ENCODE measurements at regions not wholly inside any gene's neighbourhood (a gene's known extent, or its start where the extent isn't known, plus 50 kb on each side); places are given as distances from the start of the nearest gene placed in this dataset.
"Not testable (repeated sequence)": the region's sequence is repeated elsewhere in the genome, so short reads cannot be mapped to it uniquely, and the experiment has no call there.

DNA sequence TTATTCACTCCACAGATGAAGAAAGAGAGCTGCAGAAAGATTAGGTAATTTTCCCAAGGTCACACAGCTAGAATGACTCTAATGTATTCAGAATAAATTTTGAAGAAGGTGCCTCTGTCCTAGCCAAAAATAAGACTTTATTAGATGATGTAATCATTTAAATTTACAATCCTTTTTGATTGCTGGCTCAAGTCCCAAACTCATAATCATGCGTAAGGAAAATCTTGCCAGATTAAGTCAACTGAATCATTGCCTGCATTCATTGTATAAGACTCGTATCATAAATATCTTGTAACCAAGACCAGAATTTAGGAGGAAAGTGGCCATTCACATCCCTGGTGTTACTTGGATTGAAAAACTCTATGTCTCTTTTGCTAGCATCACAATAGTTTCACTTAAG, 53.1 kb upstream of the STK39 start:
- no peak for DNase-seq

DNA sequence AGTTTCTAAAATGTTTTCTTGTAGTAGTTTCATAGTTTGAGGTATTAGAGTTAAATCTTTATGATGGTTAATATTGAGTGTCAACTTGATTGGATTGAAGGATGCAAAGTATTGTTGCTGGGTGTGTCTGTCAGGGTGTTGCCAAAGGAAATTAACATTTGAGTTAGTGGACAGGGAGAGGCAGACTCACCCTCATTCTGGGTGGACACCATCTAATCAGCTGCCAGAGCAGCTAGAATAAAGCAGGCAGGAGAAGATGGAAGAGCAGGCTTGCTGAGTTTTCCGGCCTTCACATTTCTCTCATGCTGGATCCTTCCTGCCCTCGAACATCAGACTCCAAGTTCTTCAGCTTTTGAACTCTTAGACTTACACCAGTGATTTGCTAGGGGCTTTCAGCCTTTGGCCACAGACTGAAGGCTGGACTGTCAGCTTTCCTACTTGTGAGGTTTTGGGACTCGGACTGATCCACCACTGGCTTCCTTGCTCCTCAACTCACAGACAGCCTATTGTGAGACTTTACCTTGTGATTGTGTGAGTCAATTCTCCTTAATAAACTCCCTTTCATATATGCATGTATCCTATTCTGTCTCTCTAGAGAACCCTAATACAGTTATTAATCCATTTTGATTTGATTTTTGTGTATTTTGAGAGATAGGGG, 56.8 kb upstream of the STK39 start:
- no peak for DNase-seq

DNA sequence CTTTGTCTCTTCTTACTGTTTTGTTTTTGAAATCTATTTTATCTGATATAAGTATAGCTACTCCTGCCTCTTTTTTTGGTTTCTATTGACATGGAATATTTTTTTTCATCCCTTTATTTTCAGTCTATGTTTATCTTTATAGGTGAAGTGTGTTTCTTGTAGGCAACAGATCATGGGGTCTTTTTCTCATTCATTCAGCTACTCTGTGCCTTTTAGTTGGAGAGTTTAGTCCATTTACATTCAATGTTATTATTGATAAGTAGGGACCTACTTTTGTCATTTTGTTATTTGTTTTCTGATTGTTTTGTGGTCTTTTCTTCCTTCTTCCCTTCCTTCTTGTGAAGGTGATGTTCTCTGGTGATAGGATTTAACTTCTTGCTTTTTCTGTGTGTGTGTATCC, 60.0 kb upstream of the STK39 start:
- DNase-seq, result no peak

DNA sequence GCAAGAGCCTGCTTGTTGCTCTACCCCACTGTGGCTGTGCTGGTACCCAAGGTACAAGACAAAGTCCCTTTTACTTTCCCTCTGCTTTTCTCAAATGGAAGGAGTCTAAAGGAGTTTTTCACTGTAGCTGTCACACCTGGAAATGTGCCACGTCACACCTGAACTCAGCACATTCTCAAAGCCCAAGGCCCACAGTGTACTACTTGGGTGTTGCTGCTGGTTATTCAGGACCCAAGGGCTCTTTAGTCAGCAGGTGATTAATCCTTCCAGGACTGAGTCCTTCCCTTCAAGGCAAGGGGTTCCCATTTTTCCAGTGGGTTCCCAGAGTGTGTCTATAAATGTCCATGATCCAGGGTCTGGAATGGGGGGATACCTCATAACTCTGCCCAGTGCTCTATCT, 63.2 kb upstream of the STK39 start:
- no peak for DNase-seq

DNA sequence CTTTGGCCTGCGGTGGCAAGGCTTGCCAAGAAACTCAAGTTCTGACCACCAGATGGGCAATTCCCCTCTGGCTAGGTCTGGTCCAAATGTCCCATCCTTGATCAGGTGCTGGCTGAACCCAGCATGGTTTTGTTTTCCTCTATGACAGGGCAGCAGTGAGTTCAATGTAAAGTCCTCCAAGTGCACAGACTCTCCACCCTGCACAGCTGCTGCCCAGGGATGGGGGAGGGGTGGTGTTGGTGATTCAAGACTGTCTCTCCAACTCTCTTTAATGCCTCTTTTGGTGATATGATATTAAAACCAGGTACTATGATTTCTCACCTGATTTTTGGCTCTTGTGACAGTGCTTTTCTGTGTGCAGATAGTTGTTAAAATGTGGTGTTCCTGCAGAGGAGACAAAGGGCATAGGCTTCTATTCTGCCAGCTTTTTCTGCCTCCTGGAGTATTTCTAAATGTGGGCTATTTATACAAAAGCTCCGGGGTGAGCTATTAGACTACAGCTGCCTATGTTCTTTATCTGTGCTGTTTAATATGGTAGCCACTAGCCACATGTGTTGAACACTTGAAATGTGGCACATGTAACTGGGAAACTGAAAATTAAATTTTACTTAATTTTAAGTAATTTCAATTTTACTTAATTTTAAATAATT, 64.0 kb upstream of the STK39 start:
- peak; percentile 40 for DNase-seq

DNA sequence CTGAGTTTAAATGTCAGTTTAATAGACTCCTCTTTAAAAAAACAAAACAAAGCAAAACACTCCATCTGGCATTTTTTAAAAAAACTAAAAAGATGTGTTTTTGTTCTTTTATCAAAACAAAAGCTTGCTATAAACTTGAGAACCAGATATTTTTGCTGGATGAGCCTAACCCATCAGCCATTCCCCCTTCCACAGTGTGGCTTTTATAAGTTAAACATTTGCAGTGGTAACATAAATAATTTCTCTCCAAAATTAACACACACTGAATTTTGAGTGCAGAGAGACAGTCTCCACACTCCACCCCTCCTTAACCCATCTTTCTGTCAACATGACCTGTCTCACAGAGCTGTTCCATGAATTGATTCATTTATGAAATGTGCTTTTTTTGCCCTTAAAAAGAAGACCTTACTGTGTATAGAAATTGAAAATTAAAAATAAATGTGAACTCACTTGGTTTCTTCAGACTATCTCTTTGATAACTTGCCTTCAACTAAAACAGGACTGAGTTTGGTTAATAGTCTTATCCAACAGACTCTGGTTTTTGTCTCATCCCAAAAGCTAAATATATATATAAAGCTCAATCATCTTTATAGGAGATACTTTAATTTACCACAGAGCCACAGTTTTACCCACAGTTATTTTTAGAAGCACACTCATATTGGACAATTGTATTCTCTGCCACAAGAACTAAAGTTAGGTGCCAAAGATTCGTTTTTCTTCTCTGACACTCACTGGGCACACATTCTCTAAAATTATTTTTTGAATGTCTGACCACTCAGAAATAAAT, 64.8 kb upstream of the STK39 start:
- DNase-seq, result no peak

DNA sequence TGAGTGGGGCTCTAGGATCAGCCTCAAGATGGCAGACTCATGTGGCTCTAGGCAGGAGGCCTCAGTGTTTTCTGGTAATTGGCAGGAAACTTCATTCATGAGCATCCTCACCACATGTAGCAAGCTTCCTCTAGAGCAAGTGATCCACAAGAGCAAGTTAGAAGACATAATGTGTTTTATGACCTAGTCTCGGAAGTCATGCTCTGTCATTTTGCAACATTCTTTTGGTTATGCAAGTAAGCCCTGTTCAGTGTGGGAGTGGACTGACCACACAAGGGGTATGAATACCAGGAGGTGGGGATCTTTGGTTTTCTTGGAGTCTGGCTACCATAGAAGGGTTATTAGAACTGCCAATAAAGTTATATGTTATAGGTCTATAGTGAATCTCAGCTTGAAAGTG, 66.8 kb upstream of the STK39 start:
- DNase-seq, result no peak

DNA sequence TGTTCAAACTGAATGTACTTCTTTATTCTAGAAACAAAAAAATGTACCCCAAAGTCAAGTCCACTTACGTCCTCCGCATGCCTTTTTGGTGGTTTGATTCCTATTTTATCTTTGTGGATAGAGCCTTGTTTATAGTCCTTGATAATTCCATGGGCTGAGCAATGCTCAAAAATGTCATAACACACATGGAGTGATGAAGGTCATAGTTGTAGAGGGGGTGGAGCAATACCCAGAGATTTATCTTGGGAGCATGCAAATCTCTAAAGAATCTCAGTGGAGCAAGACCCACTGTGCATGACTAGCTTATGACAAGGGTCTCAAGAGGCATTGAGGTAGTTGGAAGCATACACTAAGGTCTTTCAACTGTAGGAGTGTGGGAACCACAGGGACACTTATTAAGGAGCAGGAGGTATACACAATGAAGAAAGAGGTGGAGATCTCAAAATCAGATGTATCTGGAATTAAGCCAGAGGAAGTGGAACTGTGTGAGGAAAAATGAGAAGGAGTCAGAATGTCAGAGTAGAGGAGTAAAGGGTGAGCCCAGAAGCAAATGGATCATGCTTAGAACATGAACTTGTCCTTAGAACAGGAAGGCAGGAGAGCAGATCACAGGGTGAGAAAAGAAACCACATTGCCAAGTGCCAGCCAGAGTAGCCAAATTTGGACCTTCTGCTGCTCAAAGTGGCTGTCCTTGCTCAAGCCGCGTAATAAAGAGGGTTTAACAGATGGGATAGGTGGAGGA, 68.1 kb upstream of the STK39 start:
- DNase-seq, result no peak

DNA sequence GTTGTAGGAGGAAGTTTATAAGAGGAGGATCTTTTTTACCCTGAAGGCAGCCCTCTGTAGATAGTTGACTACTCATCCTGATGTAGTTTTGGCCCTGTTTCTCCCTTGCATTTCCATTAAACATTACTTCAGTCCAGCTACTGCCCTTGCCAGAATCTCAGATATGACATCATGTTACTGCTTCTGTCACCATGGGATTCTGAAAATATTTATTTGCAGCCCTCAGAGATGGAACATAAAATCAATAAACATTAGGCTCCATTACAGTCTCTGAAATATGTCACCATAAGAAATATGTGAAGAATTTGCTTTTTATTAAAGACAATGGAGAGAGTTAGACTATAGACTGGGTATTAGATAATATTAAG, 68.7 kb upstream of the STK39 start:
- no peak for DNase-seq

DNA sequence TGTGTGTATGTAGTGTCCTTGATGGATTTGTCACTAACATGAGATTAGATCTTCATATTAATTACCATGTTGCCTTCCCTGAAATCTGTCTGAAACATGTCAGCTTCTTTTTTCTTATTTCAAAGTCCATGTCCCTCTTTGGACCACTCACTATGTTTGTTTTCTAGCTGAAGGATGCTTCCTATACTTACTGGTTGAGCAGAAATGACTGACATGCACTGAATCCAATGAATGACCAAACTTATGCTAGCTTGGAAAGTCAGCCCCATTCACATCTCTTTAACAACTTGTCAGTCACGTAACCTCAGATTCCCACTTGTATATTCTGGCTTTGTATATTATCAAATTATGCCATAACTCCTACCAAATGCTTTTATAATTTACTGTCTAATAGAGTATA, 69.9 kb upstream of the STK39 start:
- no peak for DNase-seq

DNA sequence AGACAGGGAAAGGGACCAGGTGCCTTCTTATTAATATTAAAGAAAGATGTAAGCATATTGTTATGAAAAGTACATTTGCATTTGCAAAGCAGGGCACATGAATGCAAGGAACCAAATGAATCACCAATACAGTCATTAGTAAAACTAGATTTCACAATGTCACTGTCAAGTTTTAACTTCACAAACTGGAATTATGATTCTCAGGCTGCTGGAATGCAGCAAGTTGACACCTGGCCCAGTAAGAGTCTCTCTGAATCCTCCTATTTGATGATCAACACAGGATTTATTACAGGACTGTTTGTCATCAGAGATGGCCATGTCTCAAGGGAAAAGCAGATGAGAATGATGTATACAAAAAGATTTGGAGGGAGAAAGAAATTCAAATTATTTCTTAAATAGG, 72.9 kb upstream of the STK39 start:
- DNase-seq, result no peak

DNA sequence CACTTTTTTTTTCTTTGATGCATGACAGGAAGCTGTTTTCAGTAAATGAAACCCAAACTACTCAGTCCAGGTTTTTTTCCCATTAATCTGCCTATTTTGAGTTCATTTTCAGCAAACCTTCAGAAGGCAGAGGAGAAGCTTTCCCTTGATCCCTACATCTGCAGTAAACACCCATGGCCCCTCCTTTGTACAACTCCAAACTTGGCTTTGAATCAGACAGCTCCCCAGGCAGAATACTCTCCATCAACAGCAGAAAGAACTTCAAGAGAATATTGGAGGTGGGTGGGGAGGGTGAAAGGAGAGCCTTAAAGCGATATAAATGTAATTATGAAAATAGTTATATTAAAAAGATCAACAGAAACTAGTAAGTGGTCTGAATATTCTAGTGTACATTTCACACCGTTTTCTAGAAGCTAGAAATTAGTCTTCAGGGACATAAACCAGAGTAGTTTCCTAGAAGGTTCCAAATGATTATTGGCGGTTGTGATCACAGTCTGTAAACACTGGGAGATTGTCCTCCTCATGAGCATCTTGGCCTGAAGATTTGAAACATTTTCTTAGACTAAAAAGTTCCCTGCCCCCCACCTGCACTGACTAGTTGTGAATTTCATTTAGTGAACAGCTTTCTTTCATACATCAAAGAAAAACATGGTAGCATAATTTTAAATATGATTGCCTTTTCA, 75.1 kb upstream of the STK39 start:
- no peak for DNase-seq

DNA sequence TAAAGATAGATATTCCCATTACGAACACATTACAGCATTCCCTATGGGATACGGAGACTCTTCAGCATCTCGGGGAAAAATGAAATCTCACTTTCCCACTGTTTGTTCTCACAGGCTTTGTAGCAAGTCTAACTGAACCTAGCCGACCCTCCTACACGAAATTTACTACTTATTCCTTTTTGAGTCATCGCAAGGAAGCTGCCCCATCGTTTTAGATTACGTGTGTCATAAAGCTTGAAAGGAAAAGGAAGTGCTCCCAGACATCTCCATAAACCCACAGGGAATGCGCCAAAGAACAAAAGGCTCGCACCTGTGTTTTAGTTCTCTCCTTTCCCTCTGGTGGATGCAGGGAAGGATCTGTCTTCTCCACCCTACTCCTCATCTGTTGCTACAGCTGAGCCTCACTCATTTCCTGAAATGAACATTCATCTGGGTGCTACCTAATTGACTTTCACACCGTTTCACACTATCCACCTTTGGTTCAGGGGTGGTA, 76.2 kb upstream of the STK39 start:
- no peak for DNase-seq

DNA sequence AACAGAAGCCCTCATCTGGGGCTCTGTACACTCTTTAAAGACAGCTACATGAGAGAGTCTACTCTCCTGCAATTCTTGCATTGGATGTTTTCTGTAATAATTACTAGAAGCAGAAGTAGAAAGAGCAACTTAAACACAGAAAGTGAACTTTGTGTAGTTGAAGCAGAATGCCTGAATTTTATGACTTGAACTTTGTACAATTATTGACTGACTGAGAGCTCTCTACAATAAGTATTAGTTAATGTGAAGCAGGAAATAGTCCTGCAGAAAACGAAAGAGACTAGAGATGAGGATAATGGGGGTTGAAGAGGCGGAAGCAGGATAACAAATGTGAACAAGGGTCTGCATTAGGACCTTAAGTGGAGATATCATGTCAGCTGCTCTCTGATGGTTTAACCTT, 79.2 kb upstream of the STK39 start:
- no peak for DNase-seq

DNA sequence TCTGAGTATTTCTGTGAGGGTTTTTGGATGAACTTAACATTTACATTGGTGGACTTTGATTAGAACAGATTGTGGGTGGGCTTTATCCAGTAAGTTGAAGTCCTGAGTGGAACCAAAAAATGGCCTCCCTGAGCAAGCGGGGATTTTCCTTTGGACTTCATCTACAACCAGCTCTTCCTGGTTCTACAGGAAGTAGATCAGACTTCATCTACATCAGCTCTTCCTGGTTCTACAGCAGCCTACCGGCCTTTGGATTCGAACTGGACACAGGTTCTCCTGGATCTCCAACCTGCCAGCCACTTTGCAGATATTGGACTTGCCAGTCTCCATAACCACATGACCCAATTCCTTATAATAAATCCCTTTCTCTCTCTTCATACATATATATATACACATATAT, 79.9 kb upstream of the STK39 start:
- no peak for DNase-seq

DNA sequence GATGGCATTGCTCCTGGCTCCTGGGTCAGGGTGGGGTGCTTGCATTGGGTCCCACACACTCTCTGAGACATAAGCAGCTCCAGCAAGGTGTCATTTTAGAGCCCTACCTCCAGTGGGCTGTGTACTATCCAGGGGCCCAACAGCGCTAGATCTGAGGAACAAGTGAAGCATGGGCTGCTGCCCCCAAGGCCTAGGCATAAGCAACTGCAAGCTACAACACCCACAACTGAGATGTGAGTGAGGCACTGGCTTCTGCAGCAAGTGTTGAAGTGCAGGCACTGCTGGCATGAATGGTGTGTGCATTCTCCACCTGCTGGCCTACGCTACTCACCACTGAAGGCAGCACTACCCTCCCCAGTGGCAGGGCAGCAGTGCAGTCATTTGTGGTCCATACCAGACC, 81.0 kb upstream of the STK39 start:
- no peak for DNase-seq

DNA sequence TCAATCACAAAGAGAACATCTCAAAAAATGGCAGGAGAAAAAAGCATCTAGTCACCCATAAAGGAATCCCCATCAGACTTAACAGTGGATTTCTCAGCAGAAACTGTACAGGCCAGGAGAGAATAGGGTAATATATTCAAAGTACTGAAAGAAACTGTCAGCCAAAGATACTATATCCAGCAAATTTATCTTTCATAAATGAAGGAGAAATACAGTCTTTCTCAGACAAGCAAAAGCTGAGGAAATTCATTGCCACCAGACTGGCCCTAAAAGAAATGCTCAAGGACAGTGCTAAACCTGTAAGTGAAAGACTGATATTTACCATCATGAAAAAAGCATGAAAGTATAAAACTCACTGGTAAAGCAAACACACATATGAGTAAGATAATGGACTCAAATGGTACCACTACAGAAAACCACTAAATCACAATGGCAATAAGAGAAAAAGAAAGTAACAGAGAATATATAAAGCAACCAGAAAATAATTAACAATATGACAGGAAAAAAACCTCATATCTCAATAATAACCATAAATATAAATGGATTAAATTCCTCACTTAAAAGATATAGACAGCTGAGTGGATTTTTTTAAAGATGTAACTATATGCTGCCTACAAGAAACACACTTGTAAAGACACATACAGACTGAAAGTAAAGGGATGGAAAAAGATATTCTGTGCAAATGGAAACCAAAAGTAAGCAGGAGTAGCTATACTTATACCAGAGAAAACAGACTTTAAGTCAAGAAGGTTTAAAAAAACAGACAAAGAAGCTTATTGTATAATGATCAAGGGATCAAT, 83.4 kb upstream of the STK39 start:
- DNase-seq, result no peak

DNA sequence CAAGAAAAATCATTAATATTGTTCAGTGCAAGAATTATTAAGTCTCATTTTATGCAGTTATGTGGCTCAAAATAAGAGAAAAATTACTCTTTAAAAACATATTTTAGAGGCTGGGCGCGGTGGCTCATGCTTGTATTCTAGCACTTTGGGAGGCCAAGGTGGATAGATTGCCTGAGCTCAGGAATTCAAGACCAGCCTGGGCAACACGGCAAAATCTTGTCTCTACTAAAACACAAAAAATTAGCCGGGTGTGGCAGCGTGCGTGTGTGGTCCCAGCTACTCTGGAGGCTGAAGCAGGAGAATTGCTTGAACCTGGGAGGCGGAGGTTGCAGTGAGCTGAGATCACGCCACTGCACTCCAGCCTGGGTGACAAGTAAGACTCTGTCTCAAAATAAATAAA, 87.9 kb upstream of the STK39 start:
- not testable (repeated sequence) for DNase-seq

DNA sequence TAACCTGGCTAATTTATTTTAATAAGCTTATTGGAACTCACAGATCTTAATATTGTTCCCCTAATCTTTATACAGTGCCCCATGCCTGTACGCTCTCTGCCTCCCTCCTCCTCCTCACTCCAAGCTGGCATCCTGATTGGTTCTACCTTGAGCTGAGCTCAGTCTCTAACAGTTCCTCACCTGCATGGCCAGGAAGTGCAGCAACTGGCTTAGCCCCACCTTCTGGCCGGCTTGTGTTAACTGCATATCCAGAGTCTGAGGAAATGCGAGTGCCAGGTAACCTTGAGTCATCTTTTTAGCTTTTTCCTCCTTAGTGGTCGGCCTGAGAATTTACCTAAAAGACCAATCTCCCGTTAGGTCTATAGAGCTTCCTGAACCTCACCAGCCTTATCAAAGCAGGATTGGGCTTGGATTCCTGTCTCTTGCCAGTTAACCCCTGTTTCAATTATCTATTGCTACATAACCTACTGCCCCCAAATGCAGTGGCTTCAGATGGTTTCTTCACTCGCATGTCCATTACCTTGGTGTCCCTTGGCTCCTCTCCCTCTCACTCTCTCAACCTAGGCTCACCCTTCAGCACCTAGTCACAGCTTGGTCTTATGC, 89.5 kb upstream of the STK39 start:
- peak; percentile 65 for DNase-seq

DNA sequence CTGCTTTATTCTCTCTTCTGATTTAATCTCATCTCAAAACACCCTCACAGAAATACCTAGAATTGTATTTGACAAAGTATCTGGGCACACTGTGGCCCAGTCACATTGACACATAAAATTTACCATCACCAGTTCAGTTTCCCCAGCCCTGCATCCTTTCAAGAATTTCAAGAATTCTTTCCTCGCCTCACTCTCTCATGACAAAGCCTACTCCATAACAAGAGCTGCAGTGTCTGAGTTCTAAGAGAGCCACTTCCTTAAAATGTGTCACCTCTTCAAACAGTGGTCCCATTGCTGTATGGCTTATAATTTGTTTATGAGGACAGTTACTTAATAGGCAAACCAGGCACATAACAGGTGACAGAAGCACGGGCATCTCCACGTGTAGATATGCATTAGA, 90.9 kb upstream of the STK39 start:
- no peak for DNase-seq

DNA sequence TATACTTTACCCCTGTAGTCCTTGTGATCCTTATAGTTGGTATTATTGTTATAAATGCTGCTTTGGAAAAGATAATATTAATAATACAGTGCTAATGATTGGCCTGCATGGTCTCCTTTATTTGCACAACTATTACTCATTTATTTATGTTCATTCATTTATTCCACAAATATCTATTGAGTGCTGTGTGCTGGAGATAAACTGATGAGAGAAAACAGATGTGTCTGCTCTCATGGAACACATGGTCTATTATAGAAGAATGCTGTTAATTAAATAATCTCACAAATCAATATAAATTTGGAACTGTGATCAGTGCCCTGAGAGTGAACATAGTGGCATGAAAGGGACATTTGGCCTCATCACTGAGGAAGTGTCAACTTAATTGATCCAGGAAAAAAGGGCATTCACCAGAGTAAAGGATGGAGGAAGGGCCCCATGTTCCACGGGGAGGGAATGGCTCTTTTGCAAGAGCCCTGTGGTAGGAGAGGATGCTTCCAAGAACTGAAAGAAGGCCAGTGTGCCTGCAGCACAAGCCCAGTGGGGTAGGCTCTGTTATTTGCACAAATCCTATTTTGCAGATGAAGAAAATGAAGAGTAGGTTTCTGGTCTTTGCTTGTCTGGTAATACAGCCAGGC, 91.5 kb upstream of the STK39 start:
- no peak for DNase-seq
